ENCODE measurements at regions not wholly inside any gene's neighbourhood (a gene's known extent, or its start where the extent isn't known, plus 50 kb on each side); places are given as distances from the start of the nearest gene placed in this dataset.

DNA sequence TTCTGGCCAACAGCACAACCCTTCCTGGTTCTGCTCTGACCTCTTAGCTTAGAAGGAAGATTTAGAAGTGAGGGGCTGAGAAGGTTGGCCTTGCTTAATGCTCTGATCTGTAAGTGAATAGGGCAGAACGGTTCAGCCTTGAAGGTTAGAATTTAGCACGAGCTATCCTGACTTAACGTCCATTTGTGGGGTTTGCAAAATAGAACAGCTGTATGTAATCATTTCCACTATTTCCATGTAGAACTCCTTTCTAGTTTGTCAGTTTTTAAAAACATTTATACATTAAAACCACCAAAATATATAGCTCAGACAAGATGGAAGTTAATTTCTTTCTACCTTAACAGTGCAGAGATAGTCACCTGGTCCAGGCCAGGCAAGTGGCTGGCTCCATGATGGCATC is 89.9 kb downstream of the TBX19 start:
- Histone ChIP-seq H3K79me2 (ENCODE audit: insufficient read depth, low read length) (peaks cover 59% of the 10 kb centered on the region), H3K36me3 (replicated peaks in 1 of 2; ENCODE audit: control insufficient read depth in 1 of 2, insufficient read depth in 2 of 2, low read length in 2 of 2) (peaks cover 6 to 12% of the 10 kb centered on the region in 2 experiments; a peak in 3 of 5 replicates), H3K4me2 (ENCODE audit: low read depth, low read length) (no peak overlapping the region), H3K4me3 (replicated peaks in 1 of 3; ENCODE audit: insufficient read depth in 1 of 3, low read depth in 2 of 3, low read length in 3 of 3) (no peak overlapping the region), H4K20me1 (ENCODE audit: insufficient read depth, low read length) (peaks cover 10% of the 10 kb centered on the region), H3K4me1 (ENCODE audit: insufficient read depth, low read length) (peaks cover 33% of the 10 kb centered on the region), H3K27ac (ENCODE audit: extremely low read length, insufficient read depth, low read length) (no peak overlapping the region), H3K9me3 (ENCODE audit: low read length) (no peaks in the 10 kb centered on the region), H2AFZ (ENCODE audit: low read length) (no peak overlapping the region), H3K27me3 (ENCODE audit: control insufficient read depth in 1 of 2, insufficient read depth in 2 of 2, low read length in 2 of 2) (no peaks in the 10 kb centered on the region), H3K9ac (ENCODE audit: insufficient read depth, low read depth, low read length) (no peak overlapping the region)
- 98% methylated on average over 3 of the region's 3 CpGs for WGBS (ENCODE audit: low lambda C conversion rate)
- TF ChIP-seq ZBTB14 (CRISPR knock-in tag; IDR thresholded peaks at IDR 0.05) (no peak), ZNF496 (CRISPR knock-in tag; IDR thresholded peaks at IDR 0.05; ENCODE audit: insufficient replicate concordance) (no peak), SMAD3 (CRISPR knock-in tag; IDR thresholded peaks at IDR 0.05) (no peak), JUN (CRISPR knock-in tag; IDR thresholded peaks at IDR 0.05) (no peak), ZKSCAN8 (CRISPR knock-in tag; IDR thresholded peaks at IDR 0.05; ENCODE audit: borderline replicate concordance) (no peak), MTA1 (CRISPR knock-in tag; IDR thresholded peaks at IDR 0.05; ENCODE audit: borderline replicate concordance) (no peak), REPIN1 (CRISPR knock-in tag; IDR thresholded peaks at IDR 0.05; ENCODE audit: borderline replicate concordance, low read depth) (no peak), YY1 (IDR thresholded peaks at IDR 0.05; ENCODE audit: insufficient read depth, insufficient replicate concordance, low read depth, low read length) (no peak), SAFB2 (CRISPR knock-in tag; IDR thresholded peaks at IDR 0.05; ENCODE audit: borderline replicate concordance, low read depth) (no peak), JDP2 (CRISPR knock-in tag; IDR thresholded peaks at IDR 0.05; ENCODE audit: borderline replicate concordance) (no peak)
- TF ChIP-seq, protein P1, sequence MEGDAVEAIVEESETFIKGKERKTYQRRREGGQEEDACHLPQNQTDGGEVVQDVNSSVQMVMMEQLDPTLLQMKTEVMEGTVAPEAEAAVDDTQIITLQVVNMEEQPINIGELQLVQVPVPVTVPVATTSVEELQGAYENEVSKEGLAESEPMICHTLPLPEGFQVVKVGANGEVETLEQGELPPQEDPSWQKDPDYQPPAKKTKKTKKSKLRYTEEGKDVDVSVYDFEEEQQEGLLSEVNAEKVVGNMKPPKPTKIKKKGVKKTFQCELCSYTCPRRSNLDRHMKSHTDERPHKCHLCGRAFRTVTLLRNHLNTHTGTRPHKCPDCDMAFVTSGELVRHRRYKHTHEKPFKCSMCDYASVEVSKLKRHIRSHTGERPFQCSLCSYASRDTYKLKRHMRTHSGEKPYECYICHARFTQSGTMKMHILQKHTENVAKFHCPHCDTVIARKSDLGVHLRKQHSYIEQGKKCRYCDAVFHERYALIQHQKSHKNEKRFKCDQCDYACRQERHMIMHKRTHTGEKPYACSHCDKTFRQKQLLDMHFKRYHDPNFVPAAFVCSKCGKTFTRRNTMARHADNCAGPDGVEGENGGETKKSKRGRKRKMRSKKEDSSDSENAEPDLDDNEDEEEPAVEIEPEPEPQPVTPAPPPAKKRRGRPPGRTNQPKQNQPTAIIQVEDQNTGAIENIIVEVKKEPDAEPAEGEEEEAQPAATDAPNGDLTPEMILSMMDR (CRISPR knock-in tag; IDR thresholded peaks at IDR 0.05), result no peak
- TF ChIP-seq, protein P2, sequence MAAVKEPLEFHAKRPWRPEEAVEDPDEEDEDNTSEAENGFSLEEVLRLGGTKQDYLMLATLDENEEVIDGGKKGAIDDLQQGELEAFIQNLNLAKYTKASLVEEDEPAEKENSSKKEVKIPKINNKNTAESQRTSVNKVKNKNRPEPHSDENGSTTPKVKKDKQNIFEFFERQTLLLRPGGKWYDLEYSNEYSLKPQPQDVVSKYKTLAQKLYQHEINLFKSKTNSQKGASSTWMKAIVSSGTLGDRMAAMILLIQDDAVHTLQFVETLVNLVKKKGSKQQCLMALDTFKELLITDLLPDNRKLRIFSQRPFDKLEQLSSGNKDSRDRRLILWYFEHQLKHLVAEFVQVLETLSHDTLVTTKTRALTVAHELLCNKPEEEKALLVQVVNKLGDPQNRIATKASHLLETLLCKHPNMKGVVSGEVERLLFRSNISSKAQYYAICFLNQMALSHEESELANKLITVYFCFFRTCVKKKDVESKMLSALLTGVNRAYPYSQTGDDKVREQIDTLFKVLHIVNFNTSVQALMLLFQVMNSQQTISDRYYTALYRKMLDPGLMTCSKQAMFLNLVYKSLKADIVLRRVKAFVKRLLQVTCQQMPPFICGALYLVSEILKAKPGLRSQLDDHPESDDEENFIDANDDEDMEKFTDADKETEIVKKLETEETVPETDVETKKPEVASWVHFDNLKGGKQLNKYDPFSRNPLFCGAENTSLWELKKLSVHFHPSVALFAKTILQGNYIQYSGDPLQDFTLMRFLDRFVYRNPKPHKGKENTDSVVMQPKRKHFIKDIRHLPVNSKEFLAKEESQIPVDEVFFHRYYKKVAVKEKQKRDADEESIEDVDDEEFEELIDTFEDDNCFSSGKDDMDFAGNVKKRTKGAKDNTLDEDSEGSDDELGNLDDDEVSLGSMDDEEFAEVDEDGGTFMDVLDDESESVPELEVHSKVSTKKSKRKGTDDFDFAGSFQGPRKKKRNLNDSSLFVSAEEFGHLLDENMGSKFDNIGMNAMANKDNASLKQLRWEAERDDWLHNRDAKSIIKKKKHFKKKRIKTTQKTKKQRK (IDR thresholded peaks at IDR 0.05; ENCODE audit: low read length), result no peak
- intact Hi-C loops (cut with micrococcal nuclease; ENCODE audit: unreplicated experiment) (no loop called here), in situ Hi-C loops (cut with HindIII; ENCODE audit: extremely low pct_ligation_motif_present, low pct_unique_long_range_greater_than_20kb) (no loop called here)
- ChIA-PET CTCF (ENCODE audit: low intra/inter-chr PET ratio, low total read pairs) (no interaction called here), POLR2A (no interaction called here)
- no TSS peak for BruUV-seq (replicated peaks)
- FAIRE-seq, result no peak
- DNase-seq (ENCODE audit: low spot score), result no peak
- no peak for ATAC-seq
